ENCODE measurements at regions not wholly inside any gene's neighbourhood (a gene's known extent, or its start where the extent isn't known, plus 50 kb on each side); places are given as distances from the start of the nearest gene placed in this dataset.

GRCh38 chr4:129346734-129347133 lies 250.8 kb downstream of the C4orf33 start:
- H3K9ac ChIP-seq (ENCODE audit: low read depth, low read length) = no peak overlapping the region
- H3K27ac ChIP-seq (ENCODE audit: low read depth, low read length) = no peak overlapping the region
- no peaks in the 10 kb centered on the region for H3K9me3 ChIP-seq (ENCODE audit: control insufficient read depth, insufficient read depth, low read length)
- no peaks in the 10 kb centered on the region for H3K27me3 ChIP-seq (ENCODE audit: control insufficient read depth, insufficient read depth, low read length)
- peaks cover 14% of the 10 kb centered on the region for H3K4me1 ChIP-seq (ENCODE audit: control insufficient read depth, insufficient read depth, low read length)
- no peak overlapping the region for H3K4me3 ChIP-seq (ENCODE audit: low read depth, low read length)
- H3K36me3 ChIP-seq (ENCODE audit: control insufficient read depth, insufficient read depth, low read length) = no peaks in the 10 kb centered on the region

GRCh38 chr4:129350834-129351721 lies 255.1 kb downstream of the C4orf33 start:
- Histone ChIP-seq H3K9ac (ENCODE audit: low read depth, low read length) (no peak overlapping the region), H3K27ac (ENCODE audit: low read depth, low read length) (no peak overlapping the region), H3K27me3 (ENCODE audit: control insufficient read depth, insufficient read depth, low read length) (no peaks in the 10 kb centered on the region), H3K4me1 (ENCODE audit: control insufficient read depth, insufficient read depth, low read length) (peaks cover 1% of the 10 kb centered on the region), H3K4me3 (ENCODE audit: low read depth, low read length) (no peak overlapping the region), H3K36me3 (ENCODE audit: control insufficient read depth, insufficient read depth, low read length) (no peaks in the 10 kb centered on the region), H3K9me3 (ENCODE audit: control insufficient read depth, insufficient read depth, low read length) (no peaks in the 10 kb centered on the region)

GRCh38 chr4:129352480-129352879 lies 256.5 kb downstream of the C4orf33 start:
- Histone ChIP-seq H3K9me3 (ENCODE audit: control insufficient read depth, insufficient read depth, low read length) (no peaks in the 10 kb centered on the region), H3K27me3 (ENCODE audit: control insufficient read depth, insufficient read depth, low read length) (no peaks in the 10 kb centered on the region), H3K4me3 (ENCODE audit: low read depth, low read length) (no peak overlapping the region), H3K36me3 (ENCODE audit: control insufficient read depth, insufficient read depth, low read length) (no peaks in the 10 kb centered on the region), H3K27ac (ENCODE audit: low read depth, low read length) (no peak overlapping the region), H3K9ac (ENCODE audit: low read depth, low read length) (no peak overlapping the region), H3K4me1 (ENCODE audit: control insufficient read depth, insufficient read depth, low read length) (no peaks in the 10 kb centered on the region; the same call in 1 of the 2 replicates)

GRCh38 chr4:129353490-129353889 lies 257.5 kb downstream of the C4orf33 start:
- H3K27me3 ChIP-seq (ENCODE audit: control insufficient read depth, insufficient read depth, low read length) = no peaks in the 10 kb centered on the region
- H3K36me3 ChIP-seq (ENCODE audit: control insufficient read depth, insufficient read depth, low read length) = no peaks in the 10 kb centered on the region
- no peaks in the 10 kb centered on the region for H3K9me3 ChIP-seq (ENCODE audit: control insufficient read depth, insufficient read depth, low read length)
- H3K9ac ChIP-seq (ENCODE audit: low read depth, low read length) = no peak overlapping the region
- no peak overlapping the region for H3K4me3 ChIP-seq (ENCODE audit: low read depth, low read length)
- no peak overlapping the region for H3K27ac ChIP-seq (ENCODE audit: low read depth, low read length)
- peaks cover 2% of the 10 kb centered on the region; the same call in 1 of the 2 replicates for H3K4me1 ChIP-seq (ENCODE audit: control insufficient read depth, insufficient read depth, low read length)

GRCh38 chr4:129355031-129355430 lies 259.1 kb downstream of the C4orf33 start:
- Histone ChIP-seq H3K4me3 (ENCODE audit: low read depth, low read length) (no peak overlapping the region), H3K36me3 (ENCODE audit: control insufficient read depth, insufficient read depth, low read length) (no peaks in the 10 kb centered on the region), H3K4me1 (ENCODE audit: control insufficient read depth, insufficient read depth, low read length) (peaks cover 7% of the 10 kb centered on the region), H3K9me3 (ENCODE audit: control insufficient read depth, insufficient read depth, low read length) (no peaks in the 10 kb centered on the region), H3K27me3 (ENCODE audit: control insufficient read depth, insufficient read depth, low read length) (no peaks in the 10 kb centered on the region), H3K9ac (ENCODE audit: low read depth, low read length) (no peak overlapping the region), H3K27ac (ENCODE audit: low read depth, low read length) (no peak overlapping the region)

GRCh38 chr4:129355516-129355915 lies 259.6 kb downstream of the C4orf33 start:
- Histone ChIP-seq H3K9ac (ENCODE audit: low read depth, low read length) (no peak overlapping the region), H3K36me3 (ENCODE audit: control insufficient read depth, insufficient read depth, low read length) (no peaks in the 10 kb centered on the region), H3K4me3 (ENCODE audit: low read depth, low read length) (no peak overlapping the region), H3K9me3 (ENCODE audit: control insufficient read depth, insufficient read depth, low read length) (no peaks in the 10 kb centered on the region), H3K27me3 (ENCODE audit: control insufficient read depth, insufficient read depth, low read length) (no peaks in the 10 kb centered on the region), H3K27ac (ENCODE audit: low read depth, low read length) (no peak overlapping the region), H3K4me1 (ENCODE audit: control insufficient read depth, insufficient read depth, low read length) (peaks cover 7% of the 10 kb centered on the region)

GRCh38 chr4:129358571-129358970 lies 262.6 kb downstream of the C4orf33 start:
- no peak overlapping the region for H3K27ac ChIP-seq (ENCODE audit: low read depth, low read length)
- H3K4me3 ChIP-seq (ENCODE audit: low read depth, low read length) = no peak overlapping the region
- H3K4me1 ChIP-seq (ENCODE audit: control insufficient read depth, insufficient read depth, low read length) = peaks cover 18% of the 10 kb centered on the region
- H3K9me3 ChIP-seq (ENCODE audit: control insufficient read depth, insufficient read depth, low read length) = no peaks in the 10 kb centered on the region
- no peaks in the 10 kb centered on the region for H3K36me3 ChIP-seq (ENCODE audit: control insufficient read depth, insufficient read depth, low read length)
- no peaks in the 10 kb centered on the region for H3K27me3 ChIP-seq (ENCODE audit: control insufficient read depth, insufficient read depth, low read length)
- no peak overlapping the region for H3K9ac ChIP-seq (ENCODE audit: low read depth, low read length)

GRCh38 chr4:129359461-129359860 lies 263.5 kb downstream of the C4orf33 start:
- H3K9ac ChIP-seq (ENCODE audit: low read depth, low read length) = no peak overlapping the region
- no peak overlapping the region for H3K4me3 ChIP-seq (ENCODE audit: low read depth, low read length)
- H3K9me3 ChIP-seq (ENCODE audit: control insufficient read depth, insufficient read depth, low read length) = no peaks in the 10 kb centered on the region
- peaks cover 18% of the 10 kb centered on the region for H3K4me1 ChIP-seq (ENCODE audit: control insufficient read depth, insufficient read depth, low read length)
- H3K27me3 ChIP-seq (ENCODE audit: control insufficient read depth, insufficient read depth, low read length) = no peaks in the 10 kb centered on the region
- H3K36me3 ChIP-seq (ENCODE audit: control insufficient read depth, insufficient read depth, low read length) = no peaks in the 10 kb centered on the region
- H3K27ac ChIP-seq (ENCODE audit: low read depth, low read length) = no peak overlapping the region

- Histone ChIP-seq H3K9ac (ENCODE audit: low read depth, low read length) (no peak overlapping the region), H3K4me3 (ENCODE audit: low read depth, low read length) (no peak overlapping the region), H3K4me1 (ENCODE audit: control insufficient read depth, insufficient read depth, low read length) (peaks cover 18% of the 10 kb centered on the region), H3K9me3 (ENCODE audit: control insufficient read depth, insufficient read depth, low read length) (no peaks in the 10 kb centered on the region), H3K36me3 (ENCODE audit: control insufficient read depth, insufficient read depth, low read length) (no peaks in the 10 kb centered on the region), H3K27me3 (ENCODE audit: control insufficient read depth, insufficient read depth, low read length) (no peaks in the 10 kb centered on the region), H3K27ac (ENCODE audit: low read depth, low read length) (no peak overlapping the region)
Measured at GRCh38 chr4:129362691-129363274, 266.8 kb downstream of the C4orf33 start.

- no peaks in the 10 kb centered on the region for H3K27me3 ChIP-seq (ENCODE audit: control insufficient read depth, insufficient read depth, low read length)
- H3K9me3 ChIP-seq (ENCODE audit: control insufficient read depth, insufficient read depth, low read length) = no peaks in the 10 kb centered on the region
- peaks cover 11% of the 10 kb centered on the region; the same call in 1 of the 2 replicates for H3K4me1 ChIP-seq (ENCODE audit: control insufficient read depth, insufficient read depth, low read length)
- H3K36me3 ChIP-seq (ENCODE audit: control insufficient read depth, insufficient read depth, low read length) = no peaks in the 10 kb centered on the region
- no peak overlapping the region for H3K27ac ChIP-seq (ENCODE audit: low read depth, low read length)
- no peak overlapping the region for H3K9ac ChIP-seq (ENCODE audit: low read depth, low read length)
- no peak overlapping the region for H3K4me3 ChIP-seq (ENCODE audit: low read depth, low read length)
Measured at GRCh38 chr4:129364747-129365452, 268.9 kb downstream of the C4orf33 start.

Data from HUES48 (cell line).